ENCODE measurements at regions not wholly inside any gene's neighbourhood (a gene's known extent, or its start where the extent isn't known, plus 50 kb on each side); places are given as distances from the start of the nearest gene placed in this dataset.

DNA sequence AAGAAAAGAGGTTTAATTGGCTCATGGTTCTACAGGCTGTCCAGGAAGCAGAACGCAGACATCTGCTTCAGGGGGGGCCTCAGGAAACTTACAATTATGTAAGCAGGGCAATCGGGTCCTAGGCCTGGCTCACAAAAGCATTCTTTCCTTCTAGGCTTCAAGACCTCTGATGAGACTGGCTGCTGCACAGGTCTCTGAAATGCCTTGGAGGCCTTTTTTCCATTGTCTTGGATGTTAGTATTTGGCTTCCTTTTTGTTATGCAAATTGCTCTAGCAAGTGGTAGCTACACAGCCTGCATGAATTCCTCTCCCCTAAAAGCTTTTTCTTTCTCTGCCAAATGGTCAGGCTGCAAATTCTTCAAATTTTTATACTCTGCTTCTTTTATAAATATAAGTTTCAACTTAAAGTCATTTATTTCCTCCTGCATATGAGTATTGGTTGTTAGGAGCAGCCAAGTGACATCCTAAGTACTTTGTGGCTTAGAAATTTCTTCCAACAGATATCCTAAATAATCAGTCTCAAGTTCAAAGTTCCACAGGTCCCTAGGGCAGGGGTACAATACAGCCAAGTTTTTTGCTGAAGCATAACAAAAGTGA is 83.1 kb upstream of the SEMA3A start:
- ATAC-seq = no peak
- FAIRE-seq = no peak

DNA sequence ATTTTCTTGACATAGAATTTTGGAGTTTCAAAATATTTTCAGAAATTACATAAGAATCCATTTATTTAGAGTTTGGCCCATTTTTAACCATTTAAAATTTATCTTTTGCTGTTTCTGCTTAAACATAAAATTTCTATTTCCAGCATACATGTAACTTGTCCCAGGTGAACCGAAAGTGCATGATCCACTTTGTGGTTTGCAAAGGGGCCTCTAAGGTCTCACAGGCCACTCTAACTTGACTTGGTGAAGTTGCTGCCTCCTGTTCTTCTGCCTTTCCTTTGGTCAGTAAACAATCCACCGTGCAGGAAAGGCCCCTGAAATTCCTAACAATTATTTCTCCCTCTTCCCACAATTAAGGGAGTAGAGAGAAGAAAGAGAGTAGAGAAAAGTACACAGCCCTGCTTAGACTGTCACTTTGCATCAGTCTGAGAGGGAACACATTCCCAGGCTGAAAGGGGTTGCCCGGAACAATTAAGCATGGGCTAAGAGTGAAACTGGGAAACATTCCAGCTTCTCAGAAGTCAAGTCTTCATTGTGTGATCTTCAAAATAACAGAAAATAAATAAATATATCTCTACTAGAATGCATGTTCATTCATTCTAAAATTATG is 79.5 kb upstream of the SEMA3A start:
- Histone ChIP-seq H3K27ac (peak overlapping the region in 1 of 2 experiments; percentile 40; a peak in 1 of 6 replicates), H3K4me1 (no peaks in the 10 kb centered on the region), H3K4me2 (0 out of 3 replicates have a peak overlapping the region, but pooled peaks have one; percentile 27), H3K9me3 (no peaks in the 10 kb centered on the region), H3K4me3 (no peak overlapping the region)
- DNase-seq (ENCODE audit: low read depth in 1 of 2, low spot score in 1 of 2) (no peak), ATAC-seq (no peak), FAIRE-seq (no peak)
- no peak for TF ChIP-seq RFX5 (IDR thresholded peaks at IDR 0.05)
- TF ChIP-seq, protein P1, sequence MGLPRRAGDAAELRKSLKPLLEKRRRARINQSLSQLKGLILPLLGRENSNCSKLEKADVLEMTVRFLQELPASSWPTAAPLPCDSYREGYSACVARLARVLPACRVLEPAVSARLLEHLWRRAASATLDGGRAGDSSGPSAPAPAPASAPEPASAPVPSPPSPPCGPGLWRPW (IDR thresholded peaks at IDR 0.05) = no peak
- TF ChIP-seq, protein P2, sequence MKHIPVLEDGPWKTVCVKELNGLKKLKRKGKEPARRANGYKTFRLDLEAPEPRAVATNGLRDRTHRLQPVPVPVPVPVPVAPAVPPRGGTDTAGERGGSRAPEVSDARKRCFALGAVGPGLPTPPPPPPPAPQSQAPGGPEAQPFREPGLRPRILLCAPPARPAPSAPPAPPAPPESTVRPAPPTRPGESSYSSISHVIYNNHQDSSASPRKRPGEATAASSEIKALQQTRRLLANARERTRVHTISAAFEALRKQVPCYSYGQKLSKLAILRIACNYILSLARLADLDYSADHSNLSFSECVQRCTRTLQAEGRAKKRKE (CRISPR knock-in tag; IDR thresholded peaks at IDR 0.05; ENCODE audit: low read depth) = no peak
- no peak for TF ChIP-seq FOXS1 (CRISPR knock-in tag; IDR thresholded peaks at IDR 0.05)
- no peak for TF ChIP-seq NFE2L2 (conservative IDR thresholded peaks at IDR 0.05; ENCODE audit: low read length)
- TF ChIP-seq CEBPB (IDR thresholded peaks at IDR 0.05) = no peak
- TF ChIP-seq NPAS2 (CRISPR knock-in tag; IDR thresholded peaks at IDR 0.05; ENCODE audit: borderline replicate concordance) = no peak
- TF ChIP-seq RARB (CRISPR knock-in tag; IDR thresholded peaks at IDR 0.05) = no peak
- no peak for TF ChIP-seq EP300 (IDR thresholded peaks at IDR 0.05)
- no peak for TF ChIP-seq FOSL2 (IDR thresholded peaks at IDR 0.05)
- no peak for TF ChIP-seq FOSL2 (CRISPR knock-in tag; IDR thresholded peaks at IDR 0.05)
- no peak for TF ChIP-seq CBX8 (IDR thresholded peaks at IDR 0.05)
- TF ChIP-seq CBX2 (IDR thresholded peaks at IDR 0.05; ENCODE audit: borderline replicate concordance, low read depth) = no peak
- TF ChIP-seq JUNB (IDR thresholded peaks at IDR 0.05) = no peak
- TF ChIP-seq, protein P3, sequence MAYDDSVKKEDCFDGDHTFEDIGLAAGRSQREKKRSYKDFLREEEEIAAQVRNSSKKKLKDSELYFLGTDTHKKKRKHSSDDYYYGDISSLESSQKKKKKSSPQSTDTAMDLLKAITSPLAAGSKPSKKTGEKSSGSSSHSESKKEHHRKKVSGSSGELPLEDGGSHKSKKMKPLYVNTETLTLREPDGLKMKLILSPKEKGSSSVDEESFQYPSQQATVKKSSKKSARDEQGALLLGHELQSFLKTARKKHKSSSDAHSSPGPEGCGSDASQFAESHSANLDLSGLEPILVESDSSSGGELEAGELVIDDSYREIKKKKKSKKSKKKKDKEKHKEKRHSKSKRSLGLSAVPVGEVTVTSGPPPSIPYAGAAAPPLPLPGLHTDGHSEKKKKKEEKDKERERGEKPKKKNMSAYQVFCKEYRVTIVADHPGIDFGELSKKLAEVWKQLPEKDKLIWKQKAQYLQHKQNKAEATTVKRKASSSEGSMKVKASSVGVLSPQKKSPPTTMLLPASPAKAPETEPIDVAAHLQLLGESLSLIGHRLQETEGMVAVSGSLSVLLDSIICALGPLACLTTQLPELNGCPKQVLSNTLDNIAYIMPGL (CRISPR knock-in tag; IDR thresholded peaks at IDR 0.05; ENCODE audit: borderline replicate concordance) = no peak
- TF ChIP-seq, protein P4, sequence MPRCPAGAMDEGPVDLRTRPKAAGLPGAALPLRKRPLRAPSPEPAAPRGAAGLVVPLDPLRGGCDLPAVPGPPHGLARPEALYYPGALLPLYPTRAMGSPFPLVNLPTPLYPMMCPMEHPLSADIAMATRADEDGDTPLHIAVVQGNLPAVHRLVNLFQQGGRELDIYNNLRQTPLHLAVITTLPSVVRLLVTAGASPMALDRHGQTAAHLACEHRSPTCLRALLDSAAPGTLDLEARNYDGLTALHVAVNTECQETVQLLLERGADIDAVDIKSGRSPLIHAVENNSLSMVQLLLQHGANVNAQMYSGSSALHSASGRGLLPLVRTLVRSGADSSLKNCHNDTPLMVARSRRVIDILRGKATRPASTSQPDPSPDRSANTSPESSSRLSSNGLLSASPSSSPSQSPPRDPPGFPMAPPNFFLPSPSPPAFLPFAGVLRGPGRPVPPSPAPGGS (IDR thresholded peaks at IDR 0.05) = no peak
- no peak for TF ChIP-seq ZNF302 (CRISPR knock-in tag; IDR thresholded peaks at IDR 0.05)
- TF ChIP-seq FOSB (CRISPR knock-in tag; IDR thresholded peaks at IDR 0.05) = no peak
- TF ChIP-seq HEYL (CRISPR knock-in tag; IDR thresholded peaks at IDR 0.05) = no peak
- no peak for TF ChIP-seq HOXB13 (CRISPR knock-in tag; IDR thresholded peaks at IDR 0.05; ENCODE audit: low read depth)
- no peak for TF ChIP-seq CHD2 (IDR thresholded peaks at IDR 0.05; ENCODE audit: low read length, partially characterized antibody)
- ChIA-PET CTCF (no interaction called here), POLR2A (no interaction called here)
- 68% methylated on average over 3 of the region's 3 CpGs for WGBS (ENCODE audit: missing lambda C conversion rate)

More for the DNA sequence above, 83.1 kb upstream of the SEMA3A start:
- Histone ChIP-seq H3K4me1 (no peaks in the 10 kb centered on the region), H3K4me2 (no peak overlapping the region), H3K27ac (no peak overlapping the region), H3K4me3 (no peak overlapping the region), H3K9me3 (no peaks in the 10 kb centered on the region)
- ChIA-PET CTCF (no interaction called here), POLR2A (no interaction called here)
- no peak for DNase-seq (ENCODE audit: low read depth in 1 of 2, low spot score in 1 of 2)
- 72% methylated on average over 2 of the region's 2 CpGs for WGBS (ENCODE audit: missing lambda C conversion rate)
- TF ChIP-seq, protein P5, sequence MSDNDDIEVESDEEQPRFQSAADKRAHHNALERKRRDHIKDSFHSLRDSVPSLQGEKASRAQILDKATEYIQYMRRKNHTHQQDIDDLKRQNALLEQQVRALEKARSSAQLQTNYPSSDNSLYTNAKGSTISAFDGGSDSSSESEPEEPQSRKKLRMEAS (IDR thresholded peaks at IDR 0.05) = no peak
- TF ChIP-seq, protein P6, sequence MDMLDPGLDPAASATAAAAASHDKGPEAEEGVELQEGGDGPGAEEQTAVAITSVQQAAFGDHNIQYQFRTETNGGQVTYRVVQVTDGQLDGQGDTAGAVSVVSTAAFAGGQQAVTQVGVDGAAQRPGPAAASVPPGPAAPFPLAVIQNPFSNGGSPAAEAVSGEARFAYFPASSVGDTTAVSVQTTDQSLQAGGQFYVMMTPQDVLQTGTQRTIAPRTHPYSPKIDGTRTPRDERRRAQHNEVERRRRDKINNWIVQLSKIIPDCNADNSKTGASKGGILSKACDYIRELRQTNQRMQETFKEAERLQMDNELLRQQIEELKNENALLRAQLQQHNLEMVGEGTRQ (IDR thresholded peaks at IDR 0.05) = no peak
- TF ChIP-seq, protein P7, sequence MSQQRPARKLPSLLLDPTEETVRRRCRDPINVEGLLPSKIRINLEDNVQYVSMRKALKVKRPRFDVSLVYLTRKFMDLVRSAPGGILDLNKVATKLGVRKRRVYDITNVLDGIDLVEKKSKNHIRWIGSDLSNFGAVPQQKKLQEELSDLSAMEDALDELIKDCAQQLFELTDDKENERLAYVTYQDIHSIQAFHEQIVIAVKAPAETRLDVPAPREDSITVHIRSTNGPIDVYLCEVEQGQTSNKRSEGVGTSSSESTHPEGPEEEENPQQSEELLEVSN (IDR thresholded peaks at IDR 0.05; ENCODE audit: borderline replicate concordance, low read depth) = no peak
- no peak for TF ChIP-seq CBX8 (IDR thresholded peaks at IDR 0.05)
